ENCODE measurements at regions not wholly inside any gene's neighbourhood (a gene's known extent, or its start where the extent isn't known, plus 50 kb on each side); places are given as distances from the start of the nearest gene placed in this dataset.

DNA sequence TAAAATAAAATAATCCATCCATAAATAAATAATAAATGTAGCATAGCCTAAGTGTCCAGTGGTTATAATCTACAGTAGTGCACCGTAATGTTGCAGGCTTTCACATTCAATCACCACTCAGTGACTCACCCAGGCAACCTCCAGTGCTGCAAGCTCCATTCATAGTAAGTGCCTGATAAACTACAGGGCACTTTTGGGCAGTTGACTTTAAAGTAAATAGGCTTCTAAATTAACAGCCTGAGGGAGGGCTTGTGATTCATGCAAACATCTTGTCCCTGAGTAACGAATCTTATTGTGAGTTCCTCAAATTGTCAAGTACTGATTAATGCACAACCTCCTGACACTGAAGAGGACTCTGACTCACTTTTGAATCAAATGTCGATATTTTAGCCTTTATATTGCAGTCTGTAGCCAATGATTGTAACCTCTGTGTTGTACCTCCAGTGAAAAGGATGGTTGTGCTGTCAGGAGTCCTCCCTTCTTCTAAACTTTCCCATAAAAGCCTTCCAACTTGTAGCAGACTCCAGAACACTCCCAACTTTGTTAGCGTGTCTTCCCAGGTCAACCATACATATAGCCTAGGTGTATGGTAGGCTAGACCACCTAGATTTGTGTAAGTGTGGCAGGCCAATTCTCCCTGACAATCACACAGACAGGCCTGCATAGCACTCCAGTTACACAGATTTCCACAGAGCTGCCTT is 55.0 kb upstream of the BICD1 start (continued):
- TF ChIP-seq ZNF791 (tag by site-specific recombination; IDR thresholded peaks at IDR 0.05) (no peak), ZNF391 (tag by site-specific recombination; IDR thresholded peaks at IDR 0.05; ENCODE audit: borderline replicate concordance, low read depth) (no peak), ZNF626 (tag by site-specific recombination; IDR thresholded peaks at IDR 0.05) (no peak), ZNF785 (tag by site-specific recombination; IDR thresholded peaks at IDR 0.05) (no peak), ZBTB7A (tag by site-specific recombination; IDR thresholded peaks at IDR 0.05; ENCODE audit: low read depth) (no peak), ZNF658 (tag by site-specific recombination; IDR thresholded peaks at IDR 0.05) (no peak), ZFP37 (tag by site-specific recombination; IDR thresholded peaks at IDR 0.05) (no peak), HOXC10 (CRISPR knock-in tag; IDR thresholded peaks at IDR 0.05) (no peak), GLIS1 (tag by site-specific recombination; IDR thresholded peaks at IDR 0.05) (peak; percentile 47), ZNF23 (tag by site-specific recombination; IDR thresholded peaks at IDR 0.05; ENCODE audit: borderline replicate concordance) (no peak), ZNF571 (tag by site-specific recombination; IDR thresholded peaks at IDR 0.05) (no peak), SCRT1 (tag by site-specific recombination; IDR thresholded peaks at IDR 0.05; ENCODE audit: borderline replicate concordance) (no peak), ZFHX2 (tag by site-specific recombination; conservative IDR thresholded peaks at IDR 0.05) (no peak), ZEB2 (tag by site-specific recombination; IDR thresholded peaks at IDR 0.05) (peak; percentile 49; the same call in 1 of the 2 replicates), ZNF768 (tag by site-specific recombination; IDR thresholded peaks at IDR 0.05) (no peak), ZNF48 (tag by site-specific recombination; IDR thresholded peaks at IDR 0.05) (no peak), ZNF112 (tag by site-specific recombination; IDR thresholded peaks at IDR 0.05) (no peak), ZNF354C (tag by site-specific recombination; IDR thresholded peaks at IDR 0.05; ENCODE audit: borderline replicate concordance, low read depth) (no peak), ZNF423 (tag by site-specific recombination; IDR thresholded peaks at IDR 0.05) (no peak), YY2 (tag by site-specific recombination; IDR thresholded peaks at IDR 0.05) (no peak), OSR2 (tag by site-specific recombination; IDR thresholded peaks at IDR 0.05) (no peak), FEZF1 (tag by site-specific recombination; IDR thresholded peaks at IDR 0.05) (no peak), ZFP3 (tag by site-specific recombination; IDR thresholded peaks at IDR 0.05; ENCODE audit: low read depth) (no peak), ZNF133 (tag by site-specific recombination; IDR thresholded peaks at IDR 0.05) (no peak), ZNF239 (tag by site-specific recombination; IDR thresholded peaks at IDR 0.05) (no peak)
- TF ChIP-seq, protein P1, sequence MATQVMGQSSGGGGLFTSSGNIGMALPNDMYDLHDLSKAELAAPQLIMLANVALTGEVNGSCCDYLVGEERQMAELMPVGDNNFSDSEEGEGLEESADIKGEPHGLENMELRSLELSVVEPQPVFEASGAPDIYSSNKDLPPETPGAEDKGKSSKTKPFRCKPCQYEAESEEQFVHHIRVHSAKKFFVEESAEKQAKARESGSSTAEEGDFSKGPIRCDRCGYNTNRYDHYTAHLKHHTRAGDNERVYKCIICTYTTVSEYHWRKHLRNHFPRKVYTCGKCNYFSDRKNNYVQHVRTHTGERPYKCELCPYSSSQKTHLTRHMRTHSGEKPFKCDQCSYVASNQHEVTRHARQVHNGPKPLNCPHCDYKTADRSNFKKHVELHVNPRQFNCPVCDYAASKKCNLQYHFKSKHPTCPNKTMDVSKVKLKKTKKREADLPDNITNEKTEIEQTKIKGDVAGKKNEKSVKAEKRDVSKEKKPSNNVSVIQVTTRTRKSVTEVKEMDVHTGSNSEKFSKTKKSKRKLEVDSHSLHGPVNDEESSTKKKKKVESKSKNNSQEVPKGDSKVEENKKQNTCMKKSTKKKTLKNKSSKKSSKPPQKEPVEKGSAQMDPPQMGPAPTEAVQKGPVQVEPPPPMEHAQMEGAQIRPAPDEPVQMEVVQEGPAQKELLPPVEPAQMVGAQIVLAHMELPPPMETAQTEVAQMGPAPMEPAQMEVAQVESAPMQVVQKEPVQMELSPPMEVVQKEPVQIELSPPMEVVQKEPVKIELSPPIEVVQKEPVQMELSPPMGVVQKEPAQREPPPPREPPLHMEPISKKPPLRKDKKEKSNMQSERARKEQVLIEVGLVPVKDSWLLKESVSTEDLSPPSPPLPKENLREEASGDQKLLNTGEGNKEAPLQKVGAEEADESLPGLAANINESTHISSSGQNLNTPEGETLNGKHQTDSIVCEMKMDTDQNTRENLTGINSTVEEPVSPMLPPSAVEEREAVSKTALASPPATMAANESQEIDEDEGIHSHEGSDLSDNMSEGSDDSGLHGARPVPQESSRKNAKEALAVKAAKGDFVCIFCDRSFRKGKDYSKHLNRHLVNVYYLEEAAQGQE (tag by site-specific recombination; IDR thresholded peaks at IDR 0.05), result no peak
- TF ChIP-seq, protein P2, sequence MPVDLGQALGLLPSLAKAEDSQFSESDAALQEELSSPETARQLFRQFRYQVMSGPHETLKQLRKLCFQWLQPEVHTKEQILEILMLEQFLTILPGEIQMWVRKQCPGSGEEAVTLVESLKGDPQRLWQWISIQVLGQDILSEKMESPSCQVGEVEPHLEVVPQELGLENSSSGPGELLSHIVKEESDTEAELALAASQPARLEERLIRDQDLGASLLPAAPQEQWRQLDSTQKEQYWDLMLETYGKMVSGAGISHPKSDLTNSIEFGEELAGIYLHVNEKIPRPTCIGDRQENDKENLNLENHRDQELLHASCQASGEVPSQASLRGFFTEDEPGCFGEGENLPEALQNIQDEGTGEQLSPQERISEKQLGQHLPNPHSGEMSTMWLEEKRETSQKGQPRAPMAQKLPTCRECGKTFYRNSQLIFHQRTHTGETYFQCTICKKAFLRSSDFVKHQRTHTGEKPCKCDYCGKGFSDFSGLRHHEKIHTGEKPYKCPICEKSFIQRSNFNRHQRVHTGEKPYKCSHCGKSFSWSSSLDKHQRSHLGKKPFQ (tag by site-specific recombination; IDR thresholded peaks at IDR 0.05), result no peak
- TF ChIP-seq, protein P3, sequence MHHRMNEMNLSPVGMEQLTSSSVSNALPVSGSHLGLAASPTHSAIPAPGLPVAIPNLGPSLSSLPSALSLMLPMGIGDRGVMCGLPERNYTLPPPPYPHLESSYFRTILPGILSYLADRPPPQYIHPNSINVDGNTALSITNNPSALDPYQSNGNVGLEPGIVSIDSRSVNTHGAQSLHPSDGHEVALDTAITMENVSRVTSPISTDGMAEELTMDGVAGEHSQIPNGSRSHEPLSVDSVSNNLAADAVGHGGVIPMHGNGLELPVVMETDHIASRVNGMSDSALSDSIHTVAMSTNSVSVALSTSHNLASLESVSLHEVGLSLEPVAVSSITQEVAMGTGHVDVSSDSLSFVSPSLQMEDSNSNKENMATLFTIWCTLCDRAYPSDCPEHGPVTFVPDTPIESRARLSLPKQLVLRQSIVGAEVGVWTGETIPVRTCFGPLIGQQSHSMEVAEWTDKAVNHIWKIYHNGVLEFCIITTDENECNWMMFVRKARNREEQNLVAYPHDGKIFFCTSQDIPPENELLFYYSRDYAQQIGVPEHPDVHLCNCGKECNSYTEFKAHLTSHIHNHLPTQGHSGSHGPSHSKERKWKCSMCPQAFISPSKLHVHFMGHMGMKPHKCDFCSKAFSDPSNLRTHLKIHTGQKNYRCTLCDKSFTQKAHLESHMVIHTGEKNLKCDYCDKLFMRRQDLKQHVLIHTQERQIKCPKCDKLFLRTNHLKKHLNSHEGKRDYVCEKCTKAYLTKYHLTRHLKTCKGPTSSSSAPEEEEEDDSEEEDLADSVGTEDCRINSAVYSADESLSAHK (tag by site-specific recombination; IDR thresholded peaks at IDR 0.05), result no peak
- TF ChIP-seq, protein P4, sequence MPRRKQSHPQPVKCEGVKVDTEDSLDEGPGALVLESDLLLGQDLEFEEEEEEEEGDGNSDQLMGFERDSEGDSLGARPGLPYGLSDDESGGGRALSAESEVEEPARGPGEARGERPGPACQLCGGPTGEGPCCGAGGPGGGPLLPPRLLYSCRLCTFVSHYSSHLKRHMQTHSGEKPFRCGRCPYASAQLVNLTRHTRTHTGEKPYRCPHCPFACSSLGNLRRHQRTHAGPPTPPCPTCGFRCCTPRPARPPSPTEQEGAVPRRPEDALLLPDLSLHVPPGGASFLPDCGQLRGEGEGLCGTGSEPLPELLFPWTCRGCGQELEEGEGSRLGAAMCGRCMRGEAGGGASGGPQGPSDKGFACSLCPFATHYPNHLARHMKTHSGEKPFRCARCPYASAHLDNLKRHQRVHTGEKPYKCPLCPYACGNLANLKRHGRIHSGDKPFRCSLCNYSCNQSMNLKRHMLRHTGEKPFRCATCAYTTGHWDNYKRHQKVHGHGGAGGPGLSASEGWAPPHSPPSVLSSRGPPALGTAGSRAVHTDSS (tag by site-specific recombination; IDR thresholded peaks at IDR 0.05), result no peak
- TF ChIP-seq, protein P5, sequence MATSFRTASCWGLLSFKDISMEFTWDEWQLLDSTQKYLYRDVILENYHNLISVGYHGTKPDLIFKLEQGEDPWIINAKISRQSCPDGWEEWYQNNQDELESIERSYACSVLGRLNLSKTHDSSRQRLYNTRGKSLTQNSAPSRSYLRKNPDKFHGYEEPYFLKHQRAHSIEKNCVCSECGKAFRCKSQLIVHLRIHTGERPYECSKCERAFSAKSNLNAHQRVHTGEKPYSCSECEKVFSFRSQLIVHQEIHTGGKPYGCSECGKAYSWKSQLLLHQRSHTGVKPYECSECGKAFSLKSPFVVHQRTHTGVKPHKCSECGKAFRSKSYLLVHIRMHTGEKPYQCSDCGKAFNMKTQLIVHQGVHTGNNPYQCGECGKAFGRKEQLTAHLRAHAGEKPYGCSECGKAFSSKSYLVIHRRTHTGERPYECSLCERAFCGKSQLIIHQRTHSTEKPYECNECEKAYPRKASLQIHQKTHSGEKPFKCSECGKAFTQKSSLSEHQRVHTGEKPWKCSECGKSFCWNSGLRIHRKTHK (tag by site-specific recombination; IDR thresholded peaks at IDR 0.05), result no peak

Measured in HEK293 (cell line).